ENCODE measurements at regions not wholly inside any gene's neighbourhood (a gene's known extent, or its start where the extent isn't known, plus 50 kb on each side); places are given as distances from the start of the nearest gene placed in this dataset.

GRCh38 chrY:13093461-13093860 is 188.8 kb downstream of the DDX3Y start:
- intact Hi-C loops (cut with micrococcal nuclease) = no loop called here

GRCh38 chrY:13094411-13094810 is 189.7 kb downstream of the DDX3Y start:
- no peaks in the 10 kb centered on the region for H3K9me3 ChIP-seq (replicated peaks)
- H3K27me3 ChIP-seq (ENCODE audit: low read depth) = no peaks in the 10 kb centered on the region
- intact Hi-C loops (cut with micrococcal nuclease) = no loop called here
- no peaks in the 10 kb centered on the region for H3K36me3 ChIP-seq
- no peak for DNase-seq
- H3K27ac ChIP-seq (replicated peaks) = no peak overlapping the region
- no peak overlapping the region for H3K4me3 ChIP-seq
- TF ChIP-seq CTCF (IDR thresholded peaks at IDR 0.05; ENCODE audit: borderline replicate concordance) = no peak
- H3K4me1 ChIP-seq = no peaks in the 10 kb centered on the region

More at GRCh38 chrY:13093461-13093860, 188.8 kb downstream of the DDX3Y start:
- H3K4me1 ChIP-seq = no peaks in the 10 kb centered on the region
- no peak overlapping the region for H3K4me3 ChIP-seq
- no peaks in the 10 kb centered on the region for H3K9me3 ChIP-seq (replicated peaks)
- no peak overlapping the region for H3K27ac ChIP-seq (replicated peaks)
- H3K36me3 ChIP-seq = no peaks in the 10 kb centered on the region
- no peaks in the 10 kb centered on the region for H3K27me3 ChIP-seq (ENCODE audit: low read depth)
- no peak for TF ChIP-seq CTCF (IDR thresholded peaks at IDR 0.05; ENCODE audit: borderline replicate concordance)
- DNase-seq = no peak

GRCh38 chrY:13094904-13095600 is 190.4 kb downstream of the DDX3Y start:
- H3K36me3 ChIP-seq = no peaks in the 10 kb centered on the region
- TF ChIP-seq CTCF (IDR thresholded peaks at IDR 0.05; ENCODE audit: borderline replicate concordance) = no peak
- intact Hi-C loops (cut with micrococcal nuclease) = no loop called here
- H3K27ac ChIP-seq (replicated peaks) = no peak overlapping the region
- H3K27me3 ChIP-seq (ENCODE audit: low read depth) = no peaks in the 10 kb centered on the region
- no peaks in the 10 kb centered on the region for H3K9me3 ChIP-seq (replicated peaks)
- H3K4me3 ChIP-seq = no peak overlapping the region
- H3K4me1 ChIP-seq = no peaks in the 10 kb centered on the region
- DNase-seq = no peak

- no peaks in the 10 kb centered on the region for H3K36me3 ChIP-seq
- no peak overlapping the region for H3K27ac ChIP-seq (replicated peaks)
- H3K4me1 ChIP-seq = no peaks in the 10 kb centered on the region
- no peak overlapping the region for H3K4me3 ChIP-seq
- intact Hi-C loops (cut with micrococcal nuclease) = no loop called here
- no peak for TF ChIP-seq CTCF (IDR thresholded peaks at IDR 0.05; ENCODE audit: borderline replicate concordance)
- no peaks in the 10 kb centered on the region for H3K9me3 ChIP-seq (replicated peaks)
- H3K27me3 ChIP-seq (ENCODE audit: low read depth) = no peaks in the 10 kb centered on the region
- DNase-seq = no peak
These were observed 222.3 kb downstream of the DDX3Y start for GRCh38 chrY:13126881-13127456.

GRCh38 chrY:13127476-13127875 is 222.8 kb downstream of the DDX3Y start:
- intact Hi-C loops (cut with micrococcal nuclease) = no loop called here
- H3K4me3 ChIP-seq = no peak overlapping the region
- no peaks in the 10 kb centered on the region for H3K9me3 ChIP-seq (replicated peaks)
- no peaks in the 10 kb centered on the region for H3K27me3 ChIP-seq (ENCODE audit: low read depth)
- DNase-seq = no peak
- H3K4me1 ChIP-seq = no peaks in the 10 kb centered on the region
- TF ChIP-seq CTCF (IDR thresholded peaks at IDR 0.05; ENCODE audit: borderline replicate concordance) = no peak
- no peak overlapping the region for H3K27ac ChIP-seq (replicated peaks)
- H3K36me3 ChIP-seq = no peaks in the 10 kb centered on the region

Measured in left ventricle myocardium inferior (tissue), 1 donor.